Caco-2 (cell line): ENCODE measurements at regions not wholly inside any gene's neighbourhood (a gene's known extent, or its start where the extent isn't known, plus 50 kb on each side); places are given as distances from the start of the nearest gene placed in this dataset.

Source experiments
- BruUV-seq: library from RNA; stranded (reverse); fragments of 400-500 nt; replicated peaks from 2 replicates; lab custom pipeline; 2021; lab: Mats Ljungman, UMichigan
- CTCF ChIA-PET: fragments of 300-600 bp; sonication (Branson Sonifier 250); formaldehyde crosslinking; loops from one replicate; lab custom pipeline; 2022; ENCODE audit warnings: antibody characterized with exemption; lab: Charles Lee
- POLR2A ChIA-PET: fragments of 300-600 bp; sonication (Branson Sonifier 250); formaldehyde crosslinking; loops from one replicate; lab custom pipeline; 2022; ENCODE audit warnings: antibody characterized with exemption; lab: Charles Lee
- DNase-seq, 2 experiments: peaks; one replicate each; pipeline versions ENCODE4 v3.0.0 to v3.0.0-alpha.2; 2020 to 2022
- H3K27me3 ChIP-seq: replicated peaks from 2 replicates; pipeline ENCODE4 v1.6.0; 2011; ENCODE audit warnings: low read length; ENCODE audit not compliant: control insufficient read depth, insufficient read depth
- H3K36me3 ChIP-seq: 2 replicates; pipeline ENCODE4 v1.5.1; 2011; ENCODE audit warnings: low read length; ENCODE audit not compliant: control insufficient read depth, insufficient read depth
- H3K4me1 ChIP-seq: fragments of 250-450 bp; sonication (Bioruptor Pico); 2 replicates; pipeline ENCODE4 v1.5.1; 2020; ENCODE audit warnings: mild to moderate bottlenecking
- H3K4me3 ChIP-seq: 2 replicates; pipeline ENCODE4 v1.5.1; 2011; ENCODE audit warnings: low read depth, mild to moderate bottlenecking, control low read depth, low read length
- H3K9me3 ChIP-seq: fragments of 250-450 bp; sonication (Bioruptor Pico); 2 replicates; pipeline ENCODE4 v1.5.1; 2020; ENCODE audit warnings: mild to moderate bottlenecking, moderate library complexity
- H3K27ac Mint-ChIP-seq: one replicate; pipeline ENCODE4 v1.8.0; 2022; ENCODE audit warnings: mixed read lengths; ENCODE audit not compliant: unreplicated experiment
- H3K27me3 Mint-ChIP-seq: one replicate; pipeline ENCODE4 v1.8.0; 2022; ENCODE audit warnings: mixed read lengths; ENCODE audit not compliant: insufficient read depth, unreplicated experiment
- H3K36me3 Mint-ChIP-seq: one replicate; pipeline ENCODE4 v1.8.0; 2022; ENCODE audit warnings: mild to moderate bottlenecking, mixed read lengths; ENCODE audit not compliant: insufficient read depth, unreplicated experiment
- H3K4me1 Mint-ChIP-seq: one replicate; pipeline ENCODE4 v1.8.0; 2022; ENCODE audit warnings: low read depth, mixed read lengths; ENCODE audit not compliant: unreplicated experiment
- H3K4me3 Mint-ChIP-seq: one replicate; pipeline ENCODE4 v1.8.0; 2022; ENCODE audit warnings: mild to moderate bottlenecking, moderate library complexity, mixed read lengths; ENCODE audit not compliant: unreplicated experiment
- H3K9me3 Mint-ChIP-seq: one replicate; pipeline ENCODE4 v1.8.0; 2022; ENCODE audit warnings: mixed read lengths; ENCODE audit not compliant: unreplicated experiment
- intact Hi-C: fragments of 100-400 bp; cut with micrococcal nuclease; formaldehyde crosslinking; loops from one replicate; pipeline ENCODE4 v1.10.0; 2022; ENCODE audit not compliant: unreplicated experiment
- TF ChIP-seq, protein P1 (sequence below), 2 experiments: fragments of 200-600 bp in 1 of 2; IDR thresholded peaks; 1 replicate in 1 of 2; 2 replicates in 1 of 2; pipeline versions ENCODE4 v1.5.1 to v1.8.0; 2011 to 2022; ENCODE audit warnings: antibody characterized with exemption in 1 of 2, control low read depth in 1 of 2, inconsistent platforms in 1 of 2, low read depth in 1 of 2, low read length in 1 of 2, mild to moderate bottlenecking in 1 of 2, moderate library complexity in 1 of 2; ENCODE audit not compliant: insufficient read depth in 1 of 2, severe bottlenecking in 1 of 2, unreplicated experiment in 1 of 2

DNA sequence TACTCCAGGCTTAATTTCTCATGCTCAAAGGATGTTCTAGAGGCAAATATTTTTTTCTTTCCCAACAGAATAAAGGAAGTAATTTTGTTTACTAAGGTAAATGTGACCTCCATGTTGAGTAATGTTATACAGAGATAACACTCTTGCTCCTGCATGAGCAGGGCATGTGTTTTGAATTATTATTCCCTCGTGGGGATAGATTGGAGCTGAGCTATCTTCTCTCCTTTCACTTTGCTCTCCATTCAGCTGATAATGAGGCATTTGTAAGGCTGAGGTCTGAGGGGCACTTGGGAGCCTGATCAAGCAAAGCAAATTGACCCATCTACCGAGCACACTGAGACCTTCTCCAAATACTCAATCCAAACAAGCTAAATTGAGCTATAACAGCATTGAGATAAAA, 50.7 kb upstream of the GHITM start:
- no peaks in the 10 kb centered on the region for H3K4me1 Mint-ChIP-seq
- CTCF ChIA-PET: no interaction called here
- DNase-seq: no peak
- H3K27ac Mint-ChIP-seq: no peak overlapping the region
- intact Hi-C loops: no loop called here
- TF ChIP-seq, protein P1, sequence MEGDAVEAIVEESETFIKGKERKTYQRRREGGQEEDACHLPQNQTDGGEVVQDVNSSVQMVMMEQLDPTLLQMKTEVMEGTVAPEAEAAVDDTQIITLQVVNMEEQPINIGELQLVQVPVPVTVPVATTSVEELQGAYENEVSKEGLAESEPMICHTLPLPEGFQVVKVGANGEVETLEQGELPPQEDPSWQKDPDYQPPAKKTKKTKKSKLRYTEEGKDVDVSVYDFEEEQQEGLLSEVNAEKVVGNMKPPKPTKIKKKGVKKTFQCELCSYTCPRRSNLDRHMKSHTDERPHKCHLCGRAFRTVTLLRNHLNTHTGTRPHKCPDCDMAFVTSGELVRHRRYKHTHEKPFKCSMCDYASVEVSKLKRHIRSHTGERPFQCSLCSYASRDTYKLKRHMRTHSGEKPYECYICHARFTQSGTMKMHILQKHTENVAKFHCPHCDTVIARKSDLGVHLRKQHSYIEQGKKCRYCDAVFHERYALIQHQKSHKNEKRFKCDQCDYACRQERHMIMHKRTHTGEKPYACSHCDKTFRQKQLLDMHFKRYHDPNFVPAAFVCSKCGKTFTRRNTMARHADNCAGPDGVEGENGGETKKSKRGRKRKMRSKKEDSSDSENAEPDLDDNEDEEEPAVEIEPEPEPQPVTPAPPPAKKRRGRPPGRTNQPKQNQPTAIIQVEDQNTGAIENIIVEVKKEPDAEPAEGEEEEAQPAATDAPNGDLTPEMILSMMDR (IDR thresholded peaks at IDR 0.05; ENCODE audit: insufficient read depth in 1 of 2, low read depth in 1 of 2, low read length in 1 of 2, severe bottlenecking in 1 of 2, unreplicated experiment in 1 of 2): no peak
- no peak overlapping the region for H3K4me3 ChIP-seq
- H3K9me3 Mint-ChIP-seq: no peaks in the 10 kb centered on the region
- H3K4me1 ChIP-seq: no peaks in the 10 kb centered on the region
- H3K36me3 ChIP-seq: no peaks in the 10 kb centered on the region
- H3K4me3 Mint-ChIP-seq: no peak overlapping the region
- BruUV-seq: no TSS peak
- H3K27me3 ChIP-seq: no peaks in the 10 kb centered on the region
- H3K9me3 ChIP-seq: no peaks in the 10 kb centered on the region
- POLR2A ChIA-PET: no interaction called here
- no peaks in the 10 kb centered on the region for H3K36me3 Mint-ChIP-seq
- H3K27me3 Mint-ChIP-seq: peaks cover 10% of the 10 kb centered on the region

- H3K4me3 ChIP-seq: no peak overlapping the region
- Mint-ChIP-seq H3K4me3 (no peak overlapping the region), H3K36me3 (no peaks in the 10 kb centered on the region), H3K27me3 (peaks cover 10% of the 10 kb centered on the region), H3K9me3 (no peaks in the 10 kb centered on the region), H3K27ac (no peak overlapping the region), H3K4me1 (no peaks in the 10 kb centered on the region)
- CTCF ChIA-PET: no interaction called here
- POLR2A ChIA-PET: no interaction called here
- DNase-seq: no peak
- no peaks in the 10 kb centered on the region for H3K27me3 ChIP-seq
- no peaks in the 10 kb centered on the region for H3K36me3 ChIP-seq
- no peaks in the 10 kb centered on the region for H3K9me3 ChIP-seq
- intact Hi-C loops: no loop called here
- TF ChIP-seq, protein P1 (IDR thresholded peaks at IDR 0.05; ENCODE audit: insufficient read depth in 1 of 2, low read depth in 1 of 2, low read length in 1 of 2, severe bottlenecking in 1 of 2, unreplicated experiment in 1 of 2): no peak
- H3K4me1 ChIP-seq: no peaks in the 10 kb centered on the region
- no TSS peak for BruUV-seq
Observed at GRCh38 chr10:84089162-84089561, 50.1 kb upstream of the GHITM start.
